IMR-90 (cell line): ENCODE measurements at regions not wholly inside any gene's neighbourhood (a gene's known extent, or its start where the extent isn't known, plus 50 kb on each side); places are given as distances from the start of the nearest gene placed in this dataset.

ENCODE experiments used
- ATAC-seq: fragments of 200-7000 bp; cut with Tn5 transposase; 2 replicates; pipeline ENCODE4 v1.9.1; 2020; ENCODE audit warnings: low read depth, mild to moderate bottlenecking, moderate library complexity
- BruUV-seq: library from RNA; stranded (reverse); fragments of 400-500 nt; replicated peaks from 2 replicates; lab custom pipeline; 2021; lab: Mats Ljungman, UMichigan
- CTCF ChIA-PET: fragments of 300-600 bp; formaldehyde crosslinking; extraction: SDS; loops from one replicate; lab custom pipeline; 2021; ENCODE audit warnings: antibody characterized with exemption; lab: Yijun Ruan, JAX
- POLR2A ChIA-PET: fragments of 300-600 bp; sonication (Branson Sonifier 250); formaldehyde crosslinking; loops from one replicate; lab custom pipeline; 2022; ENCODE audit warnings: antibody characterized with exemption; ENCODE audit not compliant: unreplicated experiment; lab: Charles Lee
- DNase-seq: peaks from one replicate; pipeline ENCODE4 v3.0.0; 2013
- H2AFZ ChIP-seq: replicated peaks from 2 replicates; pipeline ENCODE3; 2013; ENCODE audit warnings: low read length, mild to moderate bottlenecking; ENCODE audit not compliant: poor library complexity
- H2AK5ac ChIP-seq: 2 replicates; pipeline ENCODE4 v1.6.1; 2013; ENCODE audit warnings: low read depth, low read length, inconsistent platforms
- H2AK9ac ChIP-seq: replicated peaks from 2 replicates; pipeline ENCODE3; 2013; ENCODE audit warnings: mild to moderate bottlenecking, low read depth, low read length, moderate library complexity; ENCODE audit not compliant: poor library complexity
- H2BK120ac ChIP-seq: 2 replicates; pipeline ENCODE4 v1.6.1; 2013; ENCODE audit warnings: low read depth, low read length, inconsistent platforms
- H2BK15ac ChIP-seq: 3 replicates; pipeline ENCODE4 v1.6.1; 2013; ENCODE audit warnings: low read depth, low read length, inconsistent platforms
- H2BK20ac ChIP-seq: 2 replicates; pipeline ENCODE4 v1.6.1; 2013; ENCODE audit warnings: low read depth, mild to moderate bottlenecking, inconsistent platforms, low read length, moderate library complexity
- H2BK5ac ChIP-seq: 2 replicates; pipeline ENCODE4 v1.6.1; 2013; ENCODE audit warnings: mild to moderate bottlenecking, low read depth, low read length, inconsistent platforms; ENCODE audit not compliant: poor library complexity, severe bottlenecking
- H3K14ac ChIP-seq: replicated peaks from 2 replicates; pipeline ENCODE4 v1.6.1; 2013; ENCODE audit warnings: low read depth, low read length, inconsistent platforms
- H3K18ac ChIP-seq: 2 replicates; pipeline ENCODE4 v1.6.1; 2013; ENCODE audit warnings: low read depth, low read length, control low read depth
- H3K23ac ChIP-seq: 2 replicates; pipeline ENCODE4 v1.6.1; 2013; ENCODE audit warnings: low read depth, low read length, inconsistent platforms
- H3K27ac ChIP-seq: 2 replicates; pipeline ENCODE4 v1.5.1; 2013; ENCODE audit warnings: mild to moderate bottlenecking, control low read depth, low read length; ENCODE audit not compliant: insufficient read depth
- H3K27me3 ChIP-seq: 2 replicates; pipeline ENCODE4 v1.6.1; 2013; ENCODE audit warnings: low read length; ENCODE audit not compliant: control insufficient read depth, insufficient read depth
- H3K36me3 ChIP-seq: 2 replicates; pipeline ENCODE4 v1.6.1; 2013; ENCODE audit warnings: low read length, mixed read lengths; ENCODE audit not compliant: control insufficient read depth, insufficient read depth
- H3K4ac ChIP-seq: 2 replicates; pipeline ENCODE4 v1.6.1; 2013; ENCODE audit warnings: low read depth, low read length, inconsistent platforms
- H3K4me1 ChIP-seq: 2 replicates; pipeline ENCODE4 v1.6.1; 2013; ENCODE audit warnings: low read length, mixed read lengths; ENCODE audit not compliant: control insufficient read depth, insufficient read depth
- H3K4me2 ChIP-seq: 2 replicates; pipeline ENCODE4 v1.6.1; 2013; ENCODE audit warnings: low read depth, mild to moderate bottlenecking, control low read depth, low read length, moderate library complexity
- H3K4me3 ChIP-seq: 2 replicates; pipeline ENCODE4 v1.5.1; 2013; ENCODE audit warnings: low read depth, mild to moderate bottlenecking, control low read depth, low read length, moderate library complexity; ENCODE audit not compliant: insufficient read depth
- H3K56ac ChIP-seq: 2 replicates; pipeline ENCODE4 v1.6.1; 2013; ENCODE audit warnings: low read length, inconsistent platforms; ENCODE audit not compliant: insufficient read depth; ENCODE audit errors: extremely low read depth
- H3K79me1 ChIP-seq, 2 experiments: 2 replicates each; pipeline ENCODE4 v1.6.1; 2013; ENCODE audit warnings: low read length in 2 of 2, inconsistent platforms in 1 of 2, low read depth in 1 of 2
- H3K9ac ChIP-seq: 2 replicates; pipeline ENCODE4 v1.6.1; 2013; ENCODE audit warnings: low read depth, low read length, control low read depth
- H3K9me1 ChIP-seq: 2 replicates; pipeline ENCODE4 v1.6.1; 2013; ENCODE audit warnings: low read length, inconsistent platforms; ENCODE audit not compliant: insufficient read depth
- H3K9me3 ChIP-seq: 2 replicates; pipeline ENCODE4 v1.6.1; 2013; ENCODE audit warnings: low read length; ENCODE audit not compliant: control insufficient read depth, insufficient read depth
- H4K20me1 ChIP-seq: 2 replicates; pipeline ENCODE4 v1.6.1; 2013; ENCODE audit warnings: low read length, inconsistent platforms; ENCODE audit not compliant: insufficient read depth
- H4K5ac ChIP-seq: 2 replicates; pipeline ENCODE4 v1.6.1; 2013; ENCODE audit warnings: mild to moderate bottlenecking, low read depth, low read length, control low read depth
- H4K8ac ChIP-seq, 2 experiments: 2 replicates each; pipeline ENCODE4 v1.6.1; 2013; ENCODE audit warnings: low read depth in 2 of 2, low read length in 2 of 2, control low read depth in 1 of 2, inconsistent platforms in 1 of 2
- H4K91ac ChIP-seq: 2 replicates; pipeline ENCODE4 v1.6.1; 2013; ENCODE audit warnings: low read depth, low read length, inconsistent platforms; ENCODE audit not compliant: insufficient read depth
- FOS ChIP-seq: fragments of 150-350 bp; IDR thresholded peaks from 2 replicates; pipeline ENCODE4 v1.6.1; 2016; ENCODE audit warnings: low read depth, low read length
- SMC3 ChIP-seq: fragments of 150-350 bp; IDR thresholded peaks from 2 replicates; pipeline ENCODE4 v1.6.1; 2016; ENCODE audit warnings: low read depth, mild to moderate bottlenecking, antibody characterized with exemption, low read length, moderate library complexity
- WGBS, 2 experiments: methylation state at CpG; one replicate each; pipeline versions ENCODE4 v1.1.5 to v1.1.7; 2013; ENCODE audit warnings: missing lambda C conversion rate in 2 of 2; ENCODE audit not compliant: insufficient read length in 1 of 2; ENCODE audit errors: extremely low coverage in 2 of 2; 5-methylcytosine and 5-hydroxymethylcytosine counted together
- dilution Hi-C: fragments of 300-500 bp; cut with HindIII; formaldehyde crosslinking; loops from one replicate; pipeline ENCODE4 v1.14.3; 2018; ENCODE audit warnings: low sequenced_read_pairs; ENCODE audit not compliant: unreplicated experiment
- in situ Hi-C: fragments of 300-500 bp; cut with MboI; formaldehyde crosslinking; loops from 3 replicates; pipeline ENCODE4 v1.14.3; 2019; ENCODE audit warnings: low sequenced_read_pairs, inconsistent platforms, mixed read lengths
- intact Hi-C: fragments of 100-400 bp; cut with micrococcal nuclease; formaldehyde crosslinking; loops from 2 replicates; pipeline ENCODE4 v1.10.0; 2022
- TF ChIP-seq, protein P1 (sequence below): fragments of 150-350 bp; IDR thresholded peaks from 2 replicates; pipeline ENCODE4 v1.6.1; 2017; ENCODE audit warnings: mild to moderate bottlenecking, antibody characterized with exemption, low read length, low read depth

DNA sequence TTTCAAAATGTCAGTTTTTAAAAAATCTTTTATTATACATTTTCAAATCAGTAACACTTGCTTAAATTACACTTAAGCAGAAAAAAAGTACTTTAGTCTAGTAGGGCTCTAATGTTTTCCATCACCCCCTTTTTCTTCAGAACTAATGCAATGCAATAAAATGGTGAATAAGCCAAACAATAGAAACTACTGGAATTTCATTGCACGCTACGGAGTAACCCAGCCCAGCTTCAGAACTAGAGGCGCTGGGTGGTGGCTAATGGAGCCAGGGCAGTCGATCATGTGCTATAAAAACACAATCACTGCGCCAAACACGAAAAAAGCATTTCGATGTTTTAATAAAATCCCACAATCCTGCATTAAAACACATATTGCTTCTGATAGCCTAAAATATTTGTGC lies 59.9 kb upstream of the ODAD2 start:
- H3K9ac ChIP-seq = no peak overlapping the region
- no peak overlapping the region for H3K4ac ChIP-seq
- H3K56ac ChIP-seq = no peak overlapping the region
- H4K20me1 ChIP-seq = no peaks in the 10 kb centered on the region
- H3K9me1 ChIP-seq = no peaks in the 10 kb centered on the region
- H4K5ac ChIP-seq = no peak overlapping the region
- H3K18ac ChIP-seq = no peak overlapping the region
- no peak overlapping the region for H2AFZ ChIP-seq
- H3K4me2 ChIP-seq = no peak overlapping the region
- dilution Hi-C loops = no loop called here
- H4K8ac ChIP-seq = no peak overlapping the region
- no peak overlapping the region for H3K14ac ChIP-seq
- H3K4me1 ChIP-seq = peaks cover 8% of the 10 kb centered on the region
- H2BK120ac ChIP-seq = no peak overlapping the region
- CTCF ChIA-PET = interaction anchor here (0.6 kb wide), 1 partner anchor 118 kb away, joined by 3 read pairs; no protein-coding TSS in a partner anchor
- no peaks in the 10 kb centered on the region for H3K9me3 ChIP-seq
- H3K4me3 ChIP-seq = no peak overlapping the region
- intact Hi-C loops = loop anchor here (10.0 kb wide), 1 partner anchor 116 kb away; no protein-coding TSS in a partner anchor
- no peak overlapping the region for H2BK5ac ChIP-seq
- H2AK9ac ChIP-seq = no peak overlapping the region
- H2BK20ac ChIP-seq = no peak overlapping the region
- BruUV-seq = no TSS peak
- DNase-seq = no peak
- no peak overlapping the region for H3K23ac ChIP-seq
- in situ Hi-C loops = no loop called here
- POLR2A ChIA-PET = no interaction called here
- H2AK5ac ChIP-seq = peak overlapping the region; percentile 46; the same call in 1 of the 2 replicates
- no peak for ATAC-seq
- no peak overlapping the region for H4K91ac ChIP-seq
- no peak overlapping the region for H3K27ac ChIP-seq
- no peaks in the 10 kb centered on the region for H3K36me3 ChIP-seq
- TF ChIP-seq, protein P1, sequence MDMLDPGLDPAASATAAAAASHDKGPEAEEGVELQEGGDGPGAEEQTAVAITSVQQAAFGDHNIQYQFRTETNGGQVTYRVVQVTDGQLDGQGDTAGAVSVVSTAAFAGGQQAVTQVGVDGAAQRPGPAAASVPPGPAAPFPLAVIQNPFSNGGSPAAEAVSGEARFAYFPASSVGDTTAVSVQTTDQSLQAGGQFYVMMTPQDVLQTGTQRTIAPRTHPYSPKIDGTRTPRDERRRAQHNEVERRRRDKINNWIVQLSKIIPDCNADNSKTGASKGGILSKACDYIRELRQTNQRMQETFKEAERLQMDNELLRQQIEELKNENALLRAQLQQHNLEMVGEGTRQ = no peak
- TF ChIP-seq SMC3 = no peak
- no peak for TF ChIP-seq FOS
- no peak overlapping the region for H2BK15ac ChIP-seq
- no CpG with 5 or more reads among the region's 7 CpGs for WGBS, 2 experiments
- H3K79me1 ChIP-seq = no peaks in the 10 kb centered on the region
- H3K27me3 ChIP-seq = no peaks in the 10 kb centered on the region
